Prostate gland (tissue), 2 donors: ENCODE measurements at regions not wholly inside any gene's neighbourhood (a gene's known extent, or its start where the extent isn't known, plus 50 kb on each side); places are given as distances from the start of the nearest gene placed in this dataset.

Experiments used
- POLR2A ChIP-seq: fragments of 450-650 bp; IDR thresholded peaks from one replicate; pipeline ENCODE4 v1.6.1; 2016; ENCODE audit warnings: antibody characterized with exemption, mild to moderate bottlenecking
- TF ChIP-seq, protein P1 (sequence below), 4 experiments: fragments of 200-600 bp in 2 of 4; fragments of 450-650 bp in 2 of 4; sonication (generic) in 2 of 4; IDR thresholded peaks; 1 replicate in 3 of 4; 2 replicates in 1 of 4; pipeline ENCODE4 v1.5.1; 2016 to 2019; ENCODE audit warnings: antibody characterized with exemption in 4 of 4, mild to moderate bottlenecking in 2 of 4, moderate library complexity in 2 of 4

DNA sequence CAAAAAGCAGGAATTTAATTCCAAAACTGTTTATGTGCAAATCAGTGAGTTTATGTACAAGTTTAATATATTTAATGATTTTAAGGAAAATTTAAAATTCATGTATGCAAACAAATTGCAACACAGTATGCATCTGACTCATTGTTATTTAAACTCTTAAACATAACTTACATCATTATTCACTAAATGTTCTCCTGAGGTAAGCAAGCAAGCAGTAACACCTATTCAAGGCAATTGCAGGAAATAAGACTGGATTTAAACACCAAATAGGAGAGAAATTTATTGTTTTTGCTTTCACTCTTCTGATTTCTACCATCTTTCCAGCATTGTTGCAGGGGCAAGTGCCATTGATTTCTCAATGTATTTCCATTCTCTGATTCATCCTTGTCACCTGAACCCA, 239.5 kb downstream of the TFAP2A start:
- no peak for TF ChIP-seq POLR2A
- TF ChIP-seq, protein P1, sequence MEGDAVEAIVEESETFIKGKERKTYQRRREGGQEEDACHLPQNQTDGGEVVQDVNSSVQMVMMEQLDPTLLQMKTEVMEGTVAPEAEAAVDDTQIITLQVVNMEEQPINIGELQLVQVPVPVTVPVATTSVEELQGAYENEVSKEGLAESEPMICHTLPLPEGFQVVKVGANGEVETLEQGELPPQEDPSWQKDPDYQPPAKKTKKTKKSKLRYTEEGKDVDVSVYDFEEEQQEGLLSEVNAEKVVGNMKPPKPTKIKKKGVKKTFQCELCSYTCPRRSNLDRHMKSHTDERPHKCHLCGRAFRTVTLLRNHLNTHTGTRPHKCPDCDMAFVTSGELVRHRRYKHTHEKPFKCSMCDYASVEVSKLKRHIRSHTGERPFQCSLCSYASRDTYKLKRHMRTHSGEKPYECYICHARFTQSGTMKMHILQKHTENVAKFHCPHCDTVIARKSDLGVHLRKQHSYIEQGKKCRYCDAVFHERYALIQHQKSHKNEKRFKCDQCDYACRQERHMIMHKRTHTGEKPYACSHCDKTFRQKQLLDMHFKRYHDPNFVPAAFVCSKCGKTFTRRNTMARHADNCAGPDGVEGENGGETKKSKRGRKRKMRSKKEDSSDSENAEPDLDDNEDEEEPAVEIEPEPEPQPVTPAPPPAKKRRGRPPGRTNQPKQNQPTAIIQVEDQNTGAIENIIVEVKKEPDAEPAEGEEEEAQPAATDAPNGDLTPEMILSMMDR (IDR thresholded peaks at IDR 0.05): no peak
